Panc1 (cell line): ENCODE measurements at regions not wholly inside any gene's neighbourhood (a gene's known extent, or its start where the extent isn't known, plus 50 kb on each side); places are given as distances from the start of the nearest gene placed in this dataset.

Experiments used
- ATAC-seq: fragments of 200-7000 bp; cut with Tn5 transposase; 2 replicates; pipeline ENCODE4 v1.9.1; 2020; ENCODE audit warnings: mild to moderate bottlenecking, moderate library complexity
- BruUV-seq: library from RNA; stranded (reverse); fragments of 400-500 nt; replicated peaks from 2 replicates; lab custom pipeline; 2021; lab: Mats Ljungman, UMichigan
- CTCF ChIA-PET: fragments of 300-600 bp; sonication (Branson Sonifier 250); formaldehyde crosslinking; loops from one replicate; lab custom pipeline; 2022; ENCODE audit warnings: antibody characterized with exemption; lab: Charles Lee
- POLR2A ChIA-PET: fragments of 300-600 bp; sonication (Branson Sonifier 250); formaldehyde crosslinking; loops from one replicate; lab custom pipeline; 2022; ENCODE audit warnings: antibody characterized with exemption; lab: Charles Lee
- DNase-seq: peaks from one replicate; pipeline ENCODE4 v3.0.0-alpha.2; 2010; ENCODE audit warnings: low read depth, low spot score
- H3K27ac ChIP-seq: 2 replicates; pipeline ENCODE4 v1.5.1; 2011; ENCODE audit warnings: mild to moderate bottlenecking, low read length, inconsistent platforms
- H3K27me3 ChIP-seq: fragments of 200-500 bp; sonication (Bioruptor generic); 2 replicates; pipeline ENCODE4 v1.6.0; 2014; ENCODE audit warnings: low read length, inconsistent platforms; ENCODE audit not compliant: control insufficient read depth, insufficient read depth
- H3K36me3 ChIP-seq: fragments of 200-500 bp; sonication (Bioruptor generic); 2 replicates; pipeline ENCODE4 v1.5.1; 2014; ENCODE audit warnings: inconsistent platforms, mild to moderate bottlenecking, low read length, moderate library complexity; ENCODE audit not compliant: control insufficient read depth, insufficient read depth
- H3K4me1 ChIP-seq: 2 replicates; pipeline ENCODE4 v1.5.1; 2011; ENCODE audit warnings: inconsistent platforms, mild to moderate bottlenecking, low read length, moderate library complexity; ENCODE audit not compliant: control insufficient read depth, insufficient read depth
- H3K4me3 ChIP-seq, 2 experiments: 2 replicates each; pipeline ENCODE4 v1.5.1; 2011 to 2012; ENCODE audit warnings: low read depth in 2 of 2, low read length in 2 of 2, mild to moderate bottlenecking in 2 of 2, inconsistent platforms in 1 of 2, moderate library complexity in 1 of 2
- H3K9me3 ChIP-seq: fragments of 200-500 bp; sonication (Bioruptor generic); 2 replicates; pipeline ENCODE4 v1.5.1; 2014; ENCODE audit warnings: low read depth, mild to moderate bottlenecking, inconsistent platforms, low read length, moderate library complexity; ENCODE audit not compliant: control insufficient read depth, insufficient read depth
- REST ChIP-seq, 2 experiments: IDR thresholded peaks; 2 replicates each; pipeline ENCODE4 v1.6.1; 2011 to 2012; ENCODE audit warnings: low read depth in 2 of 2, control low read depth in 1 of 2, low read length in 1 of 2, mild to moderate bottlenecking in 1 of 2, moderate library complexity in 1 of 2; ENCODE audit not compliant: insufficient read depth in 1 of 2
- SIN3A ChIP-seq: IDR thresholded peaks from 2 replicates; pipeline ENCODE4 v1.6.1; 2012; ENCODE audit warnings: low read depth, mild to moderate bottlenecking, low read length, moderate library complexity, borderline replicate concordance; ENCODE audit not compliant: insufficient read depth
- in situ Hi-C: cut with HindIII; loops from 2 replicates; pipeline ENCODE4 v1.10.0; 2016; ENCODE audit warnings: low sequenced_read_pairs, low pct_unique_long_range_greater_than_20kb
- intact Hi-C: fragments of 100-400 bp; cut with micrococcal nuclease; formaldehyde crosslinking; loops from one replicate; pipeline ENCODE4 v1.10.0; 2022; ENCODE audit not compliant: unreplicated experiment
- TF ChIP-seq, protein P1 (sequence below): fragments of 450-650 bp; IDR thresholded peaks from 2 replicates; pipeline ENCODE4 v1.5.1; 2017; ENCODE audit warnings: mild to moderate bottlenecking

DNA sequence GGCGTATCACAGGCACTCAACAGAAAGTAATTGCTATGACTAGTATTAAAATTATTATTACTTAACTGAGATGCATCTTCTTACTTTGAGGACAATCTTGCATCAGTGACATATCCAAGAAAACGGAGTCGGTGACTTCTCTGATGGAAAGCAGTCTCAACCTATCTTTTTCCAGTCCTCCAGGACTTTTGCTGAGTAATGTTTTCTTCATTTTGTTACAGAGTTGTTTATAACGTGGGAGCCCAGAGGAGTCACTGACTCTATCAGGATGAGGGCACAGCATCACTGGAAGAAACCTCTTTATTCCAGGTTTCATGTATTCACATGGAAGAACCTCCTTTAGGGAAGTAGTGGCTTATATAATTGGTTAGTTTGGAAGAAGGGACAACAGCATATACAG is 51.5 kb upstream of the MELK start:
- no peaks in the 10 kb centered on the region for H3K9me3 ChIP-seq
- DNase-seq: no peak
- no peak for ATAC-seq
- no peaks in the 10 kb centered on the region for H3K4me1 ChIP-seq
- no peak overlapping the region for H3K4me3 ChIP-seq
- no TSS peak for BruUV-seq
- intact Hi-C loops: no loop called here
- TF ChIP-seq SIN3A: no peak
- TF ChIP-seq, protein P1, sequence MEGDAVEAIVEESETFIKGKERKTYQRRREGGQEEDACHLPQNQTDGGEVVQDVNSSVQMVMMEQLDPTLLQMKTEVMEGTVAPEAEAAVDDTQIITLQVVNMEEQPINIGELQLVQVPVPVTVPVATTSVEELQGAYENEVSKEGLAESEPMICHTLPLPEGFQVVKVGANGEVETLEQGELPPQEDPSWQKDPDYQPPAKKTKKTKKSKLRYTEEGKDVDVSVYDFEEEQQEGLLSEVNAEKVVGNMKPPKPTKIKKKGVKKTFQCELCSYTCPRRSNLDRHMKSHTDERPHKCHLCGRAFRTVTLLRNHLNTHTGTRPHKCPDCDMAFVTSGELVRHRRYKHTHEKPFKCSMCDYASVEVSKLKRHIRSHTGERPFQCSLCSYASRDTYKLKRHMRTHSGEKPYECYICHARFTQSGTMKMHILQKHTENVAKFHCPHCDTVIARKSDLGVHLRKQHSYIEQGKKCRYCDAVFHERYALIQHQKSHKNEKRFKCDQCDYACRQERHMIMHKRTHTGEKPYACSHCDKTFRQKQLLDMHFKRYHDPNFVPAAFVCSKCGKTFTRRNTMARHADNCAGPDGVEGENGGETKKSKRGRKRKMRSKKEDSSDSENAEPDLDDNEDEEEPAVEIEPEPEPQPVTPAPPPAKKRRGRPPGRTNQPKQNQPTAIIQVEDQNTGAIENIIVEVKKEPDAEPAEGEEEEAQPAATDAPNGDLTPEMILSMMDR: no peak
- TF ChIP-seq REST (IDR thresholded peaks at IDR 0.05; ENCODE audit: insufficient read depth in 1 of 2, low read depth in 2 of 2, low read length in 1 of 2): no peak
- no peaks in the 10 kb centered on the region for H3K36me3 ChIP-seq
- in situ Hi-C loops: no loop called here
- CTCF ChIA-PET: no interaction called here
- POLR2A ChIA-PET: no interaction called here
- no peaks in the 10 kb centered on the region for H3K27me3 ChIP-seq
- H3K27ac ChIP-seq: no peak overlapping the region

DNA sequence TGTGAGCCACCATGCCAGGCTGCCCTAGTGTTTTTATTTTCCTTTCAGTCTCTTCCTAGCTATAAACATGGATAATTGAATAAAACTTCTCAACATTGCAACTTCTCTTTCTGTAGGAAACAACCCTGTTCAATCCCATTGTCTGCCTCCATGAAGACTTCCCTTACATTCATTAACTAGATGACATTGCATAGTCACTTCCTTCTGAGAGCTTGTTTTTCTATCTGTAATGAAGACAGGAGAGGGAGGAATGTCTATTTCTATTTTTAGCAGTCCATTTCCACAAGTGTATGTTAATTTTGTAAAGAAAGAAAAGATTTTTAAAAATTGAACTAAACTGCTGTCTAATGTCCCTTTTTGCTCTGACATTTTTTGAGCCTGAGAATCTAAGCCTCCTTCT is 55.6 kb upstream of the MELK start:
- POLR2A ChIA-PET: no interaction called here
- no peak for DNase-seq
- no peaks in the 10 kb centered on the region for H3K9me3 ChIP-seq
- CTCF ChIA-PET: interaction anchor here (0.6 to 0.7 kb wide), 2 partner anchors 11 to 95 kb away, joined by 3 read pairs; no protein-coding TSS in a partner anchor
- TF ChIP-seq REST (IDR thresholded peaks at IDR 0.05; ENCODE audit: insufficient read depth in 1 of 2, low read depth in 2 of 2, low read length in 1 of 2) (no peak), SIN3A (no peak)
- TF ChIP-seq, protein P1: no peak
- H3K4me1 ChIP-seq: no peaks in the 10 kb centered on the region
- no peak overlapping the region for H3K4me3 ChIP-seq
- in situ Hi-C loops: no loop called here
- no peak overlapping the region for H3K27ac ChIP-seq
- H3K36me3 ChIP-seq: no peaks in the 10 kb centered on the region
- no TSS peak for BruUV-seq
- no peak for ATAC-seq
- no peaks in the 10 kb centered on the region for H3K27me3 ChIP-seq
- intact Hi-C loops: no loop called here
